Memory B cell (primary cell): ENCODE measurements at regions not wholly inside any gene's neighbourhood (a gene's known extent, or its start where the extent isn't known, plus 50 kb on each side); places are given as distances from the start of the nearest gene placed in this dataset.
"Not testable (repeated sequence)": the region's sequence is repeated elsewhere in the genome, so short reads cannot be mapped to it uniquely, and the experiment has no call there.

Experiments used
- ATAC-seq: fragments of 150-1000 bp; cut with Tn5 transposase; 2 replicates; pipeline ENCODE4 v1.10.0; 2021; ENCODE audit warnings: low read depth, mild to moderate bottlenecking, moderate library complexity
- DNase-seq, 2 donors: peaks; one replicate each; pipeline ENCODE4 v3.0.0; 2022; ENCODE audit warnings: low spot score in 2 of 2
- H3K27ac Mint-ChIP-seq: one replicate; pipeline ENCODE4 v1.8.0; 2022; ENCODE audit warnings: mild to moderate bottlenecking, moderate library complexity, mixed read lengths
- H3K27me3 Mint-ChIP-seq: one replicate; pipeline ENCODE4 v1.8.0; 2022; ENCODE audit warnings: mixed read lengths
- H3K36me3 Mint-ChIP-seq: one replicate; pipeline ENCODE4 v1.8.0; 2022; ENCODE audit warnings: mild to moderate bottlenecking, mixed read lengths
- H3K4me1 Mint-ChIP-seq: one replicate; pipeline ENCODE4 v1.8.0; 2022; ENCODE audit warnings: mixed read lengths
- H3K4me3 Mint-ChIP-seq: one replicate; pipeline ENCODE4 v1.8.0; 2022; ENCODE audit warnings: mild to moderate bottlenecking, moderate library complexity, mixed read lengths
- H3K9me3 Mint-ChIP-seq: one replicate; pipeline ENCODE4 v1.8.0; 2022; ENCODE audit warnings: mixed read lengths

- Mint-ChIP-seq H3K4me3 (no peak overlapping the region), H3K36me3 (no peaks in the 10 kb centered on the region), H3K4me1 (no peaks in the 10 kb centered on the region), H3K27me3 (no peaks in the 10 kb centered on the region), H3K27ac (no peak overlapping the region), H3K9me3 (no peaks in the 10 kb centered on the region)
- ATAC-seq (no peak), DNase-seq (no peak)
Measured at GRCh38 chr5:87661784-87662566, 249.2 kb upstream of the CCNH start.

- no peak for DNase-seq
- Mint-ChIP-seq H3K36me3 (no peaks in the 10 kb centered on the region), H3K27ac (no peak overlapping the region), H3K4me1 (no peaks in the 10 kb centered on the region), H3K9me3 (no peaks in the 10 kb centered on the region), H3K27me3 (no peaks in the 10 kb centered on the region), H3K4me3 (no peak overlapping the region)
- ATAC-seq: no peak
Measured at GRCh38 chr5:87653242-87653641, 240.5 kb upstream of the CCNH start.

GRCh38 chr5:87650284-87650683 is 237.6 kb upstream of the CCNH start:
- ATAC-seq (no peak), DNase-seq (no peak)
- Mint-ChIP-seq H3K9me3 (no peaks in the 10 kb centered on the region), H3K27ac (no peak overlapping the region), H3K4me1 (no peaks in the 10 kb centered on the region), H3K36me3 (no peaks in the 10 kb centered on the region), H3K27me3 (no peaks in the 10 kb centered on the region), H3K4me3 (no peak overlapping the region)

- Mint-ChIP-seq H3K9me3 (no peaks in the 10 kb centered on the region), H3K36me3 (no peaks in the 10 kb centered on the region)
Measured at GRCh38 chr5:87649455-87649854, 236.7 kb upstream of the CCNH start.

DNA sequence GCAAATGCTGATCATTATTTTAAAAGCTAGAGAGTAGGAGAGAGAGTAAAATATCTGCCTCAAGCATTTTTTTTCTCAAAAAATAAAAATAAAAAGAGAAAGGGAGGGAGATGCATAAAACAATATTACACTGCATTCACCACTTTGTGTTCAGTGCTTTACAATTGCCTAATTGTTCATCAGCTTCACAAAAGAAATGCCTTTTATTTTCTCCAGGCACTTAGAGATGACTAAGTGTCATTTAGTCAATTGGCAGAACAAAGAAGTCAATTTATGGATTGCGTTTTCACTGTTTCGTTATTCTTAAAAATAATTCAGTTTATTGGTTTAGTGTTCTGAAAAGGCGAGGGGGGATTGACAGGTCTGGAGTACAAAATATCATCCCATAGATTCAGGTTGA is 232.5 kb upstream of the CCNH start:
- no peaks in the 10 kb centered on the region for H3K36me3 Mint-ChIP-seq

More at GRCh38 chr5:87649455-87649854, 236.7 kb upstream of the CCNH start:
- Mint-ChIP-seq H3K4me1 (no peaks in the 10 kb centered on the region), H3K27me3 (no peaks in the 10 kb centered on the region), H3K4me3 (no peak overlapping the region), H3K27ac (no peak overlapping the region)
- DNase-seq (no peak), ATAC-seq (no peak)

DNA sequence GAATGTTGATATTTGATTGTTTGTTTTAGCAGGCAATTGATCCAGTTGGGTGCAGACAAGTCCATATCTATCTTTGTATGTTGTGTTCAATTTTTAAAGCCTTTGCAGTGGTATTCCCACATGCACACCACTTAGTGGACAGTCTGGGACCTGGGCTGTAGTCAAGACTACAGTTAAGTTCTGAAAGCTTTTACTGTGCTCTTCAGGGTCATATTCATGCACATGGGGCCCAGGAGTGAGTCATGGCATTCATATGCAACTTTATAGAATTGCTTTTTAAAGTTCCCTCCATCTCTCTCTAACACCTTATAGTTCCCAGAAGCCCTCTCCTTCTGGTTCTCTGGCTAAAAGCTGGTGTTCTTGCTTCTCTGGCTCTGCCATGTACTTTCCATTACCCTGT is 228.2 kb upstream of the CCNH start:
- Mint-ChIP-seq H3K27me3 (no peaks in the 10 kb centered on the region), H3K9me3 (no peaks in the 10 kb centered on the region), H3K36me3 (no peaks in the 10 kb centered on the region), H3K4me1 (no peaks in the 10 kb centered on the region), H3K27ac (no peak overlapping the region), H3K4me3 (no peak overlapping the region)
- DNase-seq (no peak), ATAC-seq (no peak)

More for the DNA sequence above, 232.5 kb upstream of the CCNH start:
- no peaks in the 10 kb centered on the region for H3K9me3 Mint-ChIP-seq
- H3K4me3 Mint-ChIP-seq: no peak overlapping the region
- H3K4me1 Mint-ChIP-seq: no peaks in the 10 kb centered on the region
- no peak overlapping the region for H3K27ac Mint-ChIP-seq
- DNase-seq (no peak), ATAC-seq (no peak)
- H3K27me3 Mint-ChIP-seq: no peaks in the 10 kb centered on the region

GRCh38 chr5:87627363-87627762 is 214.6 kb upstream of the CCNH start:
- no peak for ATAC-seq
- H3K4me3 Mint-ChIP-seq: no peak overlapping the region

GRCh38 chr5:87608385-87608784 is 195.7 kb upstream of the CCNH start:
- ATAC-seq (no peak), DNase-seq (no peak)
- Mint-ChIP-seq H3K36me3 (no peaks in the 10 kb centered on the region), H3K27ac (no peak overlapping the region), H3K4me1 (no peaks in the 10 kb centered on the region), H3K27me3 (peaks cover 3% of the 10 kb centered on the region), H3K4me3 (no peak overlapping the region), H3K9me3 (peaks cover 6% of the 10 kb centered on the region)

More at GRCh38 chr5:87627363-87627762, 214.6 kb upstream of the CCNH start:
- peaks cover 1% of the 10 kb centered on the region for H3K27me3 Mint-ChIP-seq
- no peaks in the 10 kb centered on the region for H3K36me3 Mint-ChIP-seq
- H3K9me3 Mint-ChIP-seq: no peaks in the 10 kb centered on the region
- H3K4me1 Mint-ChIP-seq: no peaks in the 10 kb centered on the region
- H3K27ac Mint-ChIP-seq: no peak overlapping the region
- no peak for DNase-seq

DNA sequence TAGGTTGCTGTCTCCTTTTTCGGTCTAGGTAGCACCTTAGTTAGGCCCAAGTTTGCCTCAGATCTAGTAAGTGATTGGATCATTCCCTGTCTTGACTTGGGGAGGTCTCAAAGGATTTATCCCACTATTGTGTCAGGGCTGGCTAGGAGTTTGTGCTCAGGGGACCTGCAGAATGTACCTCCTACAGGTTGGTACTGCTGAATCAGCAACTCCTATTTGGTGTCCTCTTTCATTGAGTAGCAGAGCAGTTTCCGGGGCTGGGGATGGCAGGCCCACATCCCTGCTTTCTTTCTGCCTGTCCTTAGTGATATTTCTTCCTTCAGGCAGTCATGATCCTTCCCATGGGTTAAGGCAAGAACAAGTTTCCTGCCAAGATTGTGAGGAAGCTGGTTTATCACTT is 192.9 kb upstream of the CCNH start:
- peaks cover 6% of the 10 kb centered on the region for H3K9me3 Mint-ChIP-seq

DNA sequence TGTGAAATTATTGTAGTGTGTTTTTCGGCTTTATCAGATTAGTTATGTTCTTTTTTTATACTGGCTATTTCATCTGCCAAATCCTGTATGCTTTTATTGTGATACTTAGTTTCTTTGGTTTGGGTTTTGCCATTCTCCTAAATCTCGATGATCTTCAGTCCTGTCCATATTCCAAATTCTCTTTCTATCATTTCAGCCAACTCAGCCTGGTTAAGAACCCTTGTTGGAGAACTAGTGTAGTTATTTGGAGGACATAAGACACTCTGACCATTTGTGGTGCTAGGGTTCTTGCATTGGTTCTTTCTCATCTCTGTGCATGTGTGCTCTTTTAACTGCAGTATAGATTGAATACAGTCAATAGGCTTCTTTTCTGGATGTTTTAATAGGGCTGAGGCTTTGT is 187.0 kb upstream of the CCNH start:
- no peak for ATAC-seq
- H3K4me3 Mint-ChIP-seq: no peak overlapping the region
- no peak overlapping the region for H3K27ac Mint-ChIP-seq

More for the DNA sequence above, 192.9 kb upstream of the CCNH start:
- ATAC-seq (no peak), DNase-seq (no peak)
- H3K27me3 Mint-ChIP-seq: peaks cover 5% of the 10 kb centered on the region
- no peak overlapping the region for H3K4me3 Mint-ChIP-seq
- no peaks in the 10 kb centered on the region for H3K4me1 Mint-ChIP-seq
- no peak overlapping the region for H3K27ac Mint-ChIP-seq
- H3K36me3 Mint-ChIP-seq: no peaks in the 10 kb centered on the region

DNA sequence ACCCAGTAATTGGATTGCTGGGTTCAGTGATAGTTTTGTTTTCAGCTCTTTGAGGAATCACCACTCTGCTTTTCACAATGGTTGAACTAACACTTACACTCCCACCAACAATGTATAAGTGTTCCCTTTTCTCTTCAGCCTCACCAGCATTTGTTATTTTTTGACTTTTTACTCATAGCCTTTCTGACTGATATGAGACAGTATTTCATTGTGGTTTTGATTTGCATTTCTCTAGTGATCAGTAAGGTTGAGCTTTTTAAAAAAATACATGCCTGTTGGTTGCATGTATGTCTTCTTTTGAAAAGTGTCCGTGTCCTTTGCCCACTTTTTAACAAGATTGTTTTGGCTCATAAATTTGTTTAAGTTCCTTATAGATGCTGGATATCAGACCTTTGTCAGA is 185.7 kb upstream of the CCNH start:
- Mint-ChIP-seq H3K4me3 (no peak overlapping the region), H3K36me3 (no peaks in the 10 kb centered on the region), H3K27me3 (peaks cover 2% of the 10 kb centered on the region), H3K9me3 (peaks cover 3% of the 10 kb centered on the region), H3K27ac (no peak overlapping the region), H3K4me1 (no peaks in the 10 kb centered on the region)
- ATAC-seq (no peak), DNase-seq (no peak)

More for the DNA sequence above, 187.0 kb upstream of the CCNH start:
- Mint-ChIP-seq H3K36me3 (no peaks in the 10 kb centered on the region), H3K27me3 (peaks cover 2% of the 10 kb centered on the region), H3K9me3 (peaks cover 5% of the 10 kb centered on the region), H3K4me1 (no peaks in the 10 kb centered on the region)
- no peak for DNase-seq

GRCh38 chr5:87594566-87594965 is 181.8 kb upstream of the CCNH start:
- H3K4me3 Mint-ChIP-seq: no peak overlapping the region
- ATAC-seq (no peak), DNase-seq (no peak)
- H3K27me3 Mint-ChIP-seq: no peaks in the 10 kb centered on the region
- no peaks in the 10 kb centered on the region for H3K4me1 Mint-ChIP-seq
- H3K9me3 Mint-ChIP-seq: peaks cover 2% of the 10 kb centered on the region
- no peaks in the 10 kb centered on the region for H3K36me3 Mint-ChIP-seq
- no peak overlapping the region for H3K27ac Mint-ChIP-seq

DNA sequence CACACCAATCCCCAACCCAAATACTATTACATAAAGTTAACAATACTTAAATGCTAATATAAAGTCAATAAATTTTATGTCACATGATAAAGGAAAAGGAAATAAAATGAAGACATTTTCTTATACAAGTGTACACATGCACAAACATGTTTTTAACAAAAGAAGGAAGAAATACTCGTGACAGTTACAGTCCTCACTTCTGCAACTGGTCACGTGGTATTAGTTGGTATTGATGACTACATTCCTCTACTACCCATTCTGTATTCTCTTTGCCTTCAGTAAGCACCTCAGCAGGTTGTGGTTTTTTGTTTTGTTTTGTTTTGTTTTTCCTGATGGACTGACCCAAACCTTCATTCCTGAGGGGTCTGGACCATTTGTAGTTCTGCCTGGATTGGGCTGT is 176.9 kb upstream of the CCNH start:
- no peaks in the 10 kb centered on the region for H3K4me1 Mint-ChIP-seq
- no peak overlapping the region for H3K27ac Mint-ChIP-seq
- H3K36me3 Mint-ChIP-seq: no peaks in the 10 kb centered on the region
- H3K9me3 Mint-ChIP-seq: no peaks in the 10 kb centered on the region
- DNase-seq: no peak
- ATAC-seq: no peak
- no peaks in the 10 kb centered on the region for H3K27me3 Mint-ChIP-seq
- H3K4me3 Mint-ChIP-seq: no peak overlapping the region

GRCh38 chr5:87588316-87588715 is 175.6 kb upstream of the CCNH start:
- no peak for DNase-seq
- Mint-ChIP-seq H3K36me3 (no peaks in the 10 kb centered on the region), H3K9me3 (peaks cover 3% of the 10 kb centered on the region), H3K27me3 (no peaks in the 10 kb centered on the region), H3K4me1 (no peaks in the 10 kb centered on the region), H3K4me3 (no peak overlapping the region), H3K27ac (no peak overlapping the region)
- no peak for ATAC-seq

- H3K27ac Mint-ChIP-seq, H3K27me3 Mint-ChIP-seq, H3K4me1 Mint-ChIP-seq, ATAC-seq, H3K9me3 Mint-ChIP-seq, DNase-seq, H3K4me3 Mint-ChIP-seq, H3K36me3 Mint-ChIP-seq: not testable (repeated sequence)
Measured at GRCh38 chr5:87583704-87584103, 171.0 kb upstream of the CCNH start.
